Suppressor macrophage treated with lipopolysaccharide for 4 hours (primary cell): ENCODE measurements at regions not wholly inside any gene's neighbourhood (a gene's known extent, or its start where the extent isn't known, plus 50 kb on each side); places are given as distances from the start of the nearest gene placed in this dataset.
A peak's percentile ranks its signal among the peaks of the same experiment; 100 is the strongest.

ENCODE experiments used
- DNase-seq: peaks from one replicate; pipeline ENCODE4 v3.0.0-alpha.2; 2020

GRCh38 chr10:127797339-127797738, 60.4 kb downstream of the FOXI2 start:
- DNase-seq = peak; percentile 3

GRCh38 chr10:127798111-127798510, 61.1 kb downstream of the FOXI2 start:
- DNase-seq = no peak

GRCh38 chr10:127801302-127801701, 64.3 kb downstream of the FOXI2 start:
- DNase-seq = no peak

GRCh38 chr10:127802531-127803095, 65.6 kb downstream of the FOXI2 start:
- DNase-seq = peak; percentile 20

- no peak for DNase-seq
Observed at GRCh38 chr10:127804696-127805095, 67.7 kb downstream of the FOXI2 start.

- no peak for DNase-seq
Observed at GRCh38 chr10:127805950-127806349, 69.0 kb downstream of the FOXI2 start.

- no peak for DNase-seq
Observed at GRCh38 chr10:127812041-127812440, 75.1 kb downstream of the FOXI2 start.

- no peak for DNase-seq
Observed at GRCh38 chr10:127813290-127813689, 76.3 kb downstream of the FOXI2 start.

- DNase-seq = no peak
Observed at GRCh38 chr10:127815147-127815546, 77.6 kb downstream of the CLRN3 start.

GRCh38 chr10:127824826-127825225, 67.9 kb downstream of the CLRN3 start:
- DNase-seq = no peak

GRCh38 chr10:127826154-127826725, 66.5 kb downstream of the CLRN3 start:
- no peak for DNase-seq

- DNase-seq = no peak
Observed at GRCh38 chr10:127827354-127828140, 65.2 kb downstream of the CLRN3 start.
